ENCODE measurements at regions not wholly inside any gene's neighbourhood (a gene's known extent, or its start where the extent isn't known, plus 50 kb on each side); places are given as distances from the start of the nearest gene placed in this dataset.

GRCh38 chr6:141258516-141258915, 874.2 kb upstream of the GJE1 start:
- Mint-ChIP-seq H3K9me3 (ENCODE audit: unreplicated experiment) (no peaks in the 10 kb centered on the region), H3K36me3 (ENCODE audit: unreplicated experiment) (no peaks in the 10 kb centered on the region)
- TF ChIP-seq CTCF (IDR thresholded peaks at IDR 0.05; ENCODE audit: partially characterized antibody, unreplicated experiment) = no peak

GRCh38 chr6:141254336-141254735, 878.4 kb upstream of the GJE1 start:
- Mint-ChIP-seq H3K4me3 (ENCODE audit: unreplicated experiment) (no peak overlapping the region), H3K36me3 (ENCODE audit: unreplicated experiment) (no peaks in the 10 kb centered on the region), H3K9me3 (ENCODE audit: unreplicated experiment) (no peaks in the 10 kb centered on the region), H3K27me3 (ENCODE audit: unreplicated experiment) (no peaks in the 10 kb centered on the region), H3K4me1 (ENCODE audit: low read depth, unreplicated experiment) (no peaks in the 10 kb centered on the region), H3K27ac (ENCODE audit: unreplicated experiment) (no peak overlapping the region)
- no peak for DNase-seq
- no peak for TF ChIP-seq CTCF (IDR thresholded peaks at IDR 0.05; ENCODE audit: partially characterized antibody, unreplicated experiment)

More at GRCh38 chr6:141258516-141258915, 874.2 kb upstream of the GJE1 start:
- Mint-ChIP-seq H3K27me3 (ENCODE audit: unreplicated experiment) (peaks cover 3% of the 10 kb centered on the region), H3K27ac (ENCODE audit: unreplicated experiment) (no peak overlapping the region), H3K4me3 (ENCODE audit: unreplicated experiment) (no peak overlapping the region), H3K4me1 (ENCODE audit: low read depth, unreplicated experiment) (no peaks in the 10 kb centered on the region)
- no peak for DNase-seq

GRCh38 chr6:141252828-141253608, 879.7 kb upstream of the GJE1 start:
- no peak for TF ChIP-seq CTCF (IDR thresholded peaks at IDR 0.05; ENCODE audit: partially characterized antibody, unreplicated experiment)
- no peak overlapping the region for H3K4me3 Mint-ChIP-seq (ENCODE audit: unreplicated experiment)
- no peaks in the 10 kb centered on the region for H3K4me1 Mint-ChIP-seq (ENCODE audit: low read depth, unreplicated experiment)
- H3K36me3 Mint-ChIP-seq (ENCODE audit: unreplicated experiment) = no peaks in the 10 kb centered on the region
- no peaks in the 10 kb centered on the region for H3K9me3 Mint-ChIP-seq (ENCODE audit: unreplicated experiment)
- no peaks in the 10 kb centered on the region for H3K27me3 Mint-ChIP-seq (ENCODE audit: unreplicated experiment)
- no peak for DNase-seq
- no peak overlapping the region for H3K27ac Mint-ChIP-seq (ENCODE audit: unreplicated experiment)

GRCh38 chr6:141251286-141251685, 881.4 kb upstream of the GJE1 start:
- no peak overlapping the region for H3K27ac Mint-ChIP-seq (ENCODE audit: unreplicated experiment)
- no peaks in the 10 kb centered on the region for H3K4me1 Mint-ChIP-seq (ENCODE audit: low read depth, unreplicated experiment)

More at GRCh38 chr6:141251286-141251685, 881.4 kb upstream of the GJE1 start:
- Mint-ChIP-seq H3K9me3 (ENCODE audit: unreplicated experiment) (no peaks in the 10 kb centered on the region), H3K27me3 (ENCODE audit: unreplicated experiment) (no peaks in the 10 kb centered on the region), H3K36me3 (ENCODE audit: unreplicated experiment) (no peaks in the 10 kb centered on the region), H3K4me3 (ENCODE audit: unreplicated experiment) (no peak overlapping the region)
- no peak for TF ChIP-seq CTCF (IDR thresholded peaks at IDR 0.05; ENCODE audit: partially characterized antibody, unreplicated experiment)
- no peak for DNase-seq

Data from glutamatergic neuron (in vitro differentiated cells).